Chondrocyte (in vitro differentiated cells): ENCODE measurements at regions not wholly inside any gene's neighbourhood (a gene's known extent, or its start where the extent isn't known, plus 50 kb on each side); places are given as distances from the start of the nearest gene placed in this dataset.
A peak's percentile ranks its signal among the peaks of the same experiment; 100 is the strongest.

Experiments
- DNase-seq: peaks from one replicate; pipeline ENCODE4 v3.0.0; 2021; ENCODE audit warnings: mixed read lengths, low spot score
- H3K27ac Mint-ChIP-seq: one replicate; pipeline ENCODE4 v1.8.0; 2021; ENCODE audit warnings: mild to moderate bottlenecking, moderate library complexity, mixed read lengths; ENCODE audit not compliant: unreplicated experiment
- H3K27me3 Mint-ChIP-seq: 2 replicates; pipeline ENCODE4 v1.8.0; 2021; ENCODE audit warnings: low read depth, mixed read lengths
- H3K36me3 Mint-ChIP-seq: 2 replicates; pipeline ENCODE4 v1.8.0; 2021; ENCODE audit warnings: low read depth, mixed read lengths
- H3K4me1 Mint-ChIP-seq: 2 replicates; pipeline ENCODE4 v1.8.0; 2021; ENCODE audit warnings: low read depth, mild to moderate bottlenecking, mixed read lengths
- H3K4me3 Mint-ChIP-seq: one replicate; pipeline ENCODE4 v1.8.0; 2021; ENCODE audit warnings: mild to moderate bottlenecking, moderate library complexity, mixed read lengths; ENCODE audit not compliant: unreplicated experiment
- H3K9me3 Mint-ChIP-seq: 2 replicates; pipeline ENCODE4 v1.8.0; 2021; ENCODE audit warnings: low read depth, mixed read lengths
- TF ChIP-seq, protein P1 (sequence below): fragments of 200-600 bp; sonication (generic); IDR thresholded peaks from 2 replicates; pipeline ENCODE4 v1.5.0; 2021; ENCODE audit warnings: antibody characterized with exemption, mild to moderate bottlenecking, moderate library complexity

DNA sequence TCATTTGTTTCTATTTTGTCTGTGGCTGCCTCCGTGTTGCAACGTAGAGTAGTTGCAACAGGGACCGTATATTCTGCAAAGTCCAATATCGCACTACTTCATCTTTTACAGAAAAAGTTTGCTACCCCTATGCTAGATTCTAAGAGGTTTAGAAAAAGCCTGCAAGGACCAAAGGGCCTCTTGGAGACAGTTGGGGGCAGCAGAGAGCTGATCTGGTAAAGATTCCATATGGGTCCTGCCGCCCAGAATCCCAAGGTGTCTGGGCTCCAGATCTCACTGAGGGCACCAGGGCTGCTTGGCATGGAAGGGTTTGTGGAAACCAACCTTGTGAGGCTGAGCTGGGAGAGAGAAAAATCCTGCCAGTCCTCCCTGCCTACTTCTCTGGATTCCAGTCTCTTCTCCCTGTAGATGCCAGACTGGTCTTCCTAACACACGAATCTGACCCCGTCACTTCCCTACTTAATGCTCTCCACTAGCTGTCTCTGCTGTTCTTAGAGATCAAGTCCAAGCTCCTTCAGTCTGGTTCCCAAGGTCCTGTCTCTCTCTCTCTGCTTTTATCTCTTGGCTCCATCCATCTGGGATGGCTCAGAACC, 74.6 kb downstream of the GLRX5 start:
- Mint-ChIP-seq H3K4me1 (no peaks in the 10 kb centered on the region), H3K36me3 (no peaks in the 10 kb centered on the region), H3K27me3 (peaks cover 73% of the 10 kb centered on the region), H3K27ac (no peak overlapping the region), H3K9me3 (no peaks in the 10 kb centered on the region), H3K4me3 (no peak overlapping the region)
- no peak for DNase-seq
- TF ChIP-seq, protein P1, sequence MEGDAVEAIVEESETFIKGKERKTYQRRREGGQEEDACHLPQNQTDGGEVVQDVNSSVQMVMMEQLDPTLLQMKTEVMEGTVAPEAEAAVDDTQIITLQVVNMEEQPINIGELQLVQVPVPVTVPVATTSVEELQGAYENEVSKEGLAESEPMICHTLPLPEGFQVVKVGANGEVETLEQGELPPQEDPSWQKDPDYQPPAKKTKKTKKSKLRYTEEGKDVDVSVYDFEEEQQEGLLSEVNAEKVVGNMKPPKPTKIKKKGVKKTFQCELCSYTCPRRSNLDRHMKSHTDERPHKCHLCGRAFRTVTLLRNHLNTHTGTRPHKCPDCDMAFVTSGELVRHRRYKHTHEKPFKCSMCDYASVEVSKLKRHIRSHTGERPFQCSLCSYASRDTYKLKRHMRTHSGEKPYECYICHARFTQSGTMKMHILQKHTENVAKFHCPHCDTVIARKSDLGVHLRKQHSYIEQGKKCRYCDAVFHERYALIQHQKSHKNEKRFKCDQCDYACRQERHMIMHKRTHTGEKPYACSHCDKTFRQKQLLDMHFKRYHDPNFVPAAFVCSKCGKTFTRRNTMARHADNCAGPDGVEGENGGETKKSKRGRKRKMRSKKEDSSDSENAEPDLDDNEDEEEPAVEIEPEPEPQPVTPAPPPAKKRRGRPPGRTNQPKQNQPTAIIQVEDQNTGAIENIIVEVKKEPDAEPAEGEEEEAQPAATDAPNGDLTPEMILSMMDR = peak; percentile 73

DNA sequence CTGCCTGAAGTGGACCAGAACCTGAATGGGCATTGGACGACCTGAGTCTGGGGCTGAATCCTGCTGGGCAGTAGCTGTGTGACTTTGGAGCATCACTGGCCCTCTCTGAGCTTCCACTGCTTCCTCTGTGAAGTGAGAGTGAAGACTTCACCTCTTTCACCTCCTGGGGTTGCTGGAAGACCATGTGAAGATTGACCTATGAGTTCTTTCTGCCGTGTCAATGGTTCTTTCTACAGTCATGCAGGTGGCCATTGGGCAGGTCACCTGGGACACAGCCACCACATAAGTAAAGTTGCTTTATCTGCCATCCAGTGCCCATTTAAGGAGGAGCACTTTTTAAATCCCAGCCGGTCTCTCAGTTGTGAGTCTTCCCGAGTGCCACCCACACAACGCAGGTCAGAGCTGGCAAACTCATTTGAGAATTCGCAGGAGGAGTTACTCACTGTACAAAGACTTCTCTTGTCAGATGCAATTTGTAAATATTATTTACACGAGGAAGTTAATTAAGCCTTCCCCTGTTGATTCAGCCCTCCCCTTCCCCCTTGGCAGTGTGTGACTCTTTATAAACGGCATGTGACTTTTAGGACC, 74.8 kb upstream of the TCL1B start:
- Mint-ChIP-seq H3K4me1 (no peaks in the 10 kb centered on the region), H3K27me3 (peaks cover 79% of the 10 kb centered on the region), H3K36me3 (no peaks in the 10 kb centered on the region), H3K27ac (no peak overlapping the region), H3K9me3 (no peaks in the 10 kb centered on the region), H3K4me3 (no peak overlapping the region)
- TF ChIP-seq, protein P1 = no peak
- no peak for DNase-seq

DNA sequence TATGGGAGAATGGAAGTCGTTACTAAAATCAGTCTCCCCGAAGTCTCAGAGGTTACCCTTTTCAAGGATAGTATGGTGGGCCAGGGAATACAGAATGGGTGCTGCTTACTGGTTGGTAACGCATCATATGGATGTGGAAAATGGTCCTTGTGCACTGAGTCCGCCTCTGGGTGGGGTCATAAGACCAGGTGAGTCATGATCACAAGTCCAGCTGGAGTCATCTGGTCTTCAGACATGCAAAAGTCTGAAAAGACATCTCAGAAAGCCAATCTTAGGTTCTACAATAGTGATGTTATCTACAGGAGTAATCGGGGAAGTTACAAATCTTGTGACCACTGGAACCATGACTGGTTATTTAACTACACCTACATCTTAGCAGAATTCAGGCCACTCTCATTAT, 71.9 kb upstream of the TCL1B start:
- Mint-ChIP-seq H3K9me3 (no peaks in the 10 kb centered on the region), H3K4me3 (no peak overlapping the region), H3K27me3 (peaks cover 73% of the 10 kb centered on the region), H3K27ac (no peak overlapping the region), H3K36me3 (no peaks in the 10 kb centered on the region), H3K4me1 (no peaks in the 10 kb centered on the region)
- TF ChIP-seq, protein P1 = no peak
- no peak for DNase-seq

DNA sequence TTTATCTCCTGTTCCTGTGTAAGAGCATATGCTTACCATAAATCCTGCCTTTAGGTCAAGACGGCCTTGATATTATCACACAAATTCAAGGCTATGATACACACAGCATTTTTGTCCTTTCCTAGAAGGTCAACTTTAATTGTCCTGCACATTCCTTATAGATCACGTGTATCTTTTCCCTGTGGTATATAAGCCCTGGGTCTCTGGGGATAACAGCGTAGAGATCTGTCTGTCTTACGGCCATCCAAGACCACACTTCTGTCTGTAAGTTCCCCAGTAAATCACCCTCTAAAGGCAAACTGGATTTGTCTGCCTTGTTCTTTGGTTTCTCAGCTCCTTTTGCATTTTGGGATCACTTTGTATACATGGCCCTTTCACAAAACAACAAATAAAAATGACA, 69.5 kb upstream of the TCL1B start:
- no peak overlapping the region for H3K4me3 Mint-ChIP-seq
- H3K36me3 Mint-ChIP-seq = no peaks in the 10 kb centered on the region
- H3K27me3 Mint-ChIP-seq = peaks cover 60% of the 10 kb centered on the region
- TF ChIP-seq, protein P1 = no peak
- H3K27ac Mint-ChIP-seq = no peak overlapping the region
- H3K9me3 Mint-ChIP-seq = no peaks in the 10 kb centered on the region
- no peaks in the 10 kb centered on the region for H3K4me1 Mint-ChIP-seq
- DNase-seq = no peak

- no peaks in the 10 kb centered on the region for H3K4me1 Mint-ChIP-seq
- no peak overlapping the region for H3K4me3 Mint-ChIP-seq
- TF ChIP-seq, protein P1 = no peak
- H3K27ac Mint-ChIP-seq = no peak overlapping the region
- H3K9me3 Mint-ChIP-seq = no peaks in the 10 kb centered on the region
- no peaks in the 10 kb centered on the region for H3K36me3 Mint-ChIP-seq
- peaks cover 49% of the 10 kb centered on the region for H3K27me3 Mint-ChIP-seq
- no peak for DNase-seq
Observed at GRCh38 chr14:95619785-95620417, 66.3 kb upstream of the TCL1B start.
